ENCODE measurements at regions not wholly inside any gene's neighbourhood (a gene's known extent, or its start where the extent isn't known, plus 50 kb on each side); places are given as distances from the start of the nearest gene placed in this dataset.

- TF ChIP-seq POLR2A (IDR thresholded peaks at IDR 0.05; ENCODE audit: low read depth, low read length) (no peak), SPI1 (IDR thresholded peaks at IDR 0.05; ENCODE audit: low read depth, low read length) (no peak), POLR2AphosphoS5 (IDR thresholded peaks at IDR 0.05; ENCODE audit: low read depth, low read length) (no peak)
Measured at GRCh38 chr4:63296773-63297172, 1112.5 kb downstream of the TECRL start.
